ENCODE measurements at regions not wholly inside any gene's neighbourhood (a gene's known extent, or its start where the extent isn't known, plus 50 kb on each side); places are given as distances from the start of the nearest gene placed in this dataset.

GRCh38 chr5:15354021-15354420 lies 146.0 kb upstream of the FBXL7 start:
- Histone ChIP-seq H3K4me2 (peak overlapping the region; percentile 27), H3K79me2 (no peaks in the 10 kb centered on the region), H4K20me1 (ENCODE audit: insufficient read depth, poor library complexity, severe bottlenecking) (no peaks in the 10 kb centered on the region), H3K27ac (no peak overlapping the region), H3K4me1 (ENCODE audit: insufficient read depth) (peaks cover 3% of the 10 kb centered on the region), H3K36me3 (replicated peaks; ENCODE audit: insufficient read depth, low read depth) (no peaks in the 10 kb centered on the region), H2AFZ (no peak overlapping the region), H3K9me3 (ENCODE audit: low read depth) (no peaks in the 10 kb centered on the region), H3K9me2 (replicated peaks; ENCODE audit: insufficient read depth) (no peaks in the 10 kb centered on the region), H3K27me3 (no peaks in the 10 kb centered on the region), H3K4me3 (no peak overlapping the region)
- 53% methylated on average over 6 of the region's 6 CpGs for WGBS (ENCODE audit: low lambda C conversion rate, missing lambda C conversion rate)
- TF ChIP-seq EZH2 (IDR thresholded peaks at IDR 0.05; ENCODE audit: borderline replicate concordance) (no peak), EZH2phosphoT487 (IDR thresholded peaks at IDR 0.05; ENCODE audit: low read depth, severe bottlenecking, unreplicated experiment) (no peak), CTCF (IDR thresholded peaks at IDR 0.05; ENCODE audit: poor library complexity) (no peak)
- DNase-seq (ENCODE audit: low spot score), result peak; percentile 46

GRCh38 chr5:15353086-15353645 lies 146.8 kb upstream of the FBXL7 start:
- H2AFZ ChIP-seq, result no peak overlapping the region
- TF ChIP-seq CTCF (IDR thresholded peaks at IDR 0.05; ENCODE audit: poor library complexity) (no peak), EZH2 (IDR thresholded peaks at IDR 0.05; ENCODE audit: borderline replicate concordance) (no peak), EZH2phosphoT487 (IDR thresholded peaks at IDR 0.05; ENCODE audit: low read depth, severe bottlenecking, unreplicated experiment) (no peak)
- H3K9me3 ChIP-seq (ENCODE audit: low read depth), result no peaks in the 10 kb centered on the region
- H3K4me2 ChIP-seq, result no peak overlapping the region
- 73% methylated on average over 3 of the region's 3 CpGs for WGBS (ENCODE audit: low lambda C conversion rate, missing lambda C conversion rate)
- H3K27ac ChIP-seq, result no peak overlapping the region
- DNase-seq (ENCODE audit: low spot score), result no peak
- H3K9me2 ChIP-seq (replicated peaks; ENCODE audit: insufficient read depth), result no peaks in the 10 kb centered on the region
- H3K4me3 ChIP-seq, result no peak overlapping the region
- H3K79me2 ChIP-seq, result no peaks in the 10 kb centered on the region
- H3K4me1 ChIP-seq (ENCODE audit: insufficient read depth), result peaks cover 3% of the 10 kb centered on the region
- no peaks in the 10 kb centered on the region for H4K20me1 ChIP-seq (ENCODE audit: insufficient read depth, poor library complexity, severe bottlenecking)
- no peaks in the 10 kb centered on the region for H3K27me3 ChIP-seq
- no peaks in the 10 kb centered on the region for H3K36me3 ChIP-seq (replicated peaks; ENCODE audit: insufficient read depth, low read depth)

DNA sequence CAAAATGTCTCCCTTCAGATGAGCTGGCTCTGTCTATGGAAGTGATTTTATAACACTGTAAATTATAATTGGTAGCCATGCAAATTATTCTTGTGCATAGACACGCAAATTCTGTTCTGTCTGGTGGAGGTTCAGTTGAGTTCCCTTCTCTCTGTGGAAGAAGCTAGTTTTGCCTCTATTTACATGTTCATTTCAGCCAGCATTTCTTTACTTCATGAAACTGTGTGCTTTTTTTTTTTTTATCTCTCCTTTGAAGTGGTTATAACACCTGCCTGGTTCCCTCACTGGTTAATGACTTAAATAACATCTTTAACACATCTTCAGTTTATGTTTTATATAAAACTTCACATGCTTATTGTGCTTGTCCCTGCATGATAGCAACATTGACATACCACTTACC lies 149.4 kb upstream of the FBXL7 start:
- no peaks in the 10 kb centered on the region for H3K9me2 ChIP-seq (replicated peaks; ENCODE audit: insufficient read depth)
- TF ChIP-seq CTCF (IDR thresholded peaks at IDR 0.05; ENCODE audit: poor library complexity), result no peak
- TF ChIP-seq EZH2phosphoT487 (IDR thresholded peaks at IDR 0.05; ENCODE audit: low read depth, severe bottlenecking, unreplicated experiment), result no peak
- TF ChIP-seq EZH2 (IDR thresholded peaks at IDR 0.05; ENCODE audit: borderline replicate concordance), result no peak
- no peaks in the 10 kb centered on the region for H3K27me3 ChIP-seq
- H3K9me3 ChIP-seq (ENCODE audit: low read depth), result no peaks in the 10 kb centered on the region
- H3K36me3 ChIP-seq (replicated peaks; ENCODE audit: insufficient read depth, low read depth), result no peaks in the 10 kb centered on the region
- H3K4me3 ChIP-seq, result no peak overlapping the region
- H3K27ac ChIP-seq, result no peak overlapping the region
- DNase-seq (ENCODE audit: low spot score), result no peak
- no peak overlapping the region for H2AFZ ChIP-seq
- H4K20me1 ChIP-seq (ENCODE audit: insufficient read depth, poor library complexity, severe bottlenecking), result no peaks in the 10 kb centered on the region
- no peaks in the 10 kb centered on the region for H3K79me2 ChIP-seq
- H3K4me1 ChIP-seq (ENCODE audit: insufficient read depth), result peaks cover 3% of the 10 kb centered on the region
- 97% methylated on average over 1 of the region's 1 CpG for WGBS (ENCODE audit: low lambda C conversion rate, missing lambda C conversion rate)
- H3K4me2 ChIP-seq, result no peak overlapping the region

DNA sequence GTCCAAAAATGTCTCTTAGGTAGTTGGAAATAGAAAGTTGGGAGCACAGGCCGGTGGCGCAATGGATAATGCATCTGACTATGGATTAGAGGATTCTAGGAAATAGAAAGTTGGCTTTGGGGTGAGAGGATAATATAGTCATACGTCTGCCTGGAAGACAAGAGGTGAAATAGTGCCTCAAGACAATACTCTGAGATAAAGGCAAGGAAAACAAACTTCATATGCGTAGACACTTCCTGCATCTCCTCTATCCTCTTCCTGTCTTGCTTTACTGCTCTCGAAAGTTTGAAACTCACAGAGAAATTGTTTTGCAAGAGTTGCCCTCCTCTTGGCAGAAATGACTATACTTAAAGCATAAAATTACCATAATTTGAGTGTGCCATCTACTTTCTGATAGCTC lies 153.2 kb upstream of the FBXL7 start:
- Histone ChIP-seq H3K9me2 (replicated peaks; ENCODE audit: insufficient read depth) (no peaks in the 10 kb centered on the region), H3K4me3 (no peak overlapping the region), H3K27ac (no peak overlapping the region), H3K9me3 (ENCODE audit: low read depth) (no peaks in the 10 kb centered on the region), H3K27me3 (no peaks in the 10 kb centered on the region), H3K36me3 (replicated peaks; ENCODE audit: insufficient read depth, low read depth) (no peaks in the 10 kb centered on the region), H3K4me1 (ENCODE audit: insufficient read depth) (no peaks in the 10 kb centered on the region), H2AFZ (no peak overlapping the region), H3K4me2 (no peak overlapping the region), H4K20me1 (ENCODE audit: insufficient read depth, poor library complexity, severe bottlenecking) (no peaks in the 10 kb centered on the region), H3K79me2 (no peaks in the 10 kb centered on the region)
- WGBS (ENCODE audit: low lambda C conversion rate, missing lambda C conversion rate), result 91% methylated on average over 5 of the region's 5 CpGs
- DNase-seq (ENCODE audit: low spot score), result no peak
- TF ChIP-seq CTCF (IDR thresholded peaks at IDR 0.05; ENCODE audit: poor library complexity) (no peak), EZH2phosphoT487 (IDR thresholded peaks at IDR 0.05; ENCODE audit: low read depth, severe bottlenecking, unreplicated experiment) (no peak), EZH2 (IDR thresholded peaks at IDR 0.05; ENCODE audit: borderline replicate concordance) (no peak)
